GDM1 (cell line): ENCODE measurements at regions not wholly inside any gene's neighbourhood (a gene's known extent, or its start where the extent isn't known, plus 50 kb on each side); places are given as distances from the start of the nearest gene placed in this dataset.
"Not testable (repeated sequence)": the region's sequence is repeated elsewhere in the genome, so short reads cannot be mapped to it uniquely, and the experiment has no call there.

Experiments
- DNase-seq: peaks from one replicate; lab custom pipeline; 2025; lab: John Stamatoyannopoulos, UW

GRCh38 chr6:56803594-56803993, 151.3 kb upstream of the BEND6 start:
- no peak for DNase-seq

GRCh38 chr6:56802584-56802983, 152.3 kb upstream of the BEND6 start:
- DNase-seq: no peak

- no peak for DNase-seq
These were observed 154.9 kb upstream of the BEND6 start for GRCh38 chr6:56799989-56800388.

GRCh38 chr6:56798163-56798562, 155.5 kb upstream of the DST start:
- DNase-seq: no peak

GRCh38 chr6:56796196-56796532, 153.5 kb upstream of the DST start:
- no peak for DNase-seq

GRCh38 chr6:56795466-56796195, 152.9 kb upstream of the DST start:
- DNase-seq: no peak

GRCh38 chr6:56794421-56794820, 151.7 kb upstream of the DST start:
- DNase-seq: no peak

GRCh38 chr6:56793938-56794337, 151.2 kb upstream of the DST start:
- DNase-seq: no peak

GRCh38 chr6:56790414-56790813, 147.7 kb upstream of the DST start:
- DNase-seq: no peak

- DNase-seq: no peak
These were observed 147.2 kb upstream of the DST start for GRCh38 chr6:56789879-56790278.

GRCh38 chr6:56789342-56789741, 146.7 kb upstream of the DST start:
- no peak for DNase-seq

- DNase-seq: no peak
These were observed 144.5 kb upstream of the DST start for GRCh38 chr6:56787209-56787608.

GRCh38 chr6:56786256-56786655, 143.6 kb upstream of the DST start:
- no peak for DNase-seq

GRCh38 chr6:56785536-56785935, 142.8 kb upstream of the DST start:
- not testable (repeated sequence) for DNase-seq

GRCh38 chr6:56780109-56780508, 137.4 kb upstream of the DST start:
- DNase-seq: not testable (repeated sequence)

GRCh38 chr6:56778503-56778902, 135.8 kb upstream of the DST start:
- DNase-seq: not testable (repeated sequence)

- DNase-seq: no peak
These were observed 132.9 kb upstream of the DST start for GRCh38 chr6:56775498-56776166.

GRCh38 chr6:56772737-56773184, 130.1 kb upstream of the DST start:
- DNase-seq: no peak

GRCh38 chr6:56771929-56772607, 129.4 kb upstream of the DST start:
- DNase-seq: no peak

- DNase-seq: no peak
These were observed 128.5 kb upstream of the DST start for GRCh38 chr6:56771189-56771588.

- no peak for DNase-seq
These were observed 127.4 kb upstream of the DST start for GRCh38 chr6:56770011-56770520.

GRCh38 chr6:56767892-56768531, 125.3 kb upstream of the DST start:
- no peak for DNase-seq

GRCh38 chr6:56767435-56767834, 124.7 kb upstream of the DST start:
- no peak for DNase-seq
